Activated T-helper 1 cell treated with Interleukin-2 at 50 U/mL for 16 hours (primary cell): ENCODE measurements at regions not wholly inside any gene's neighbourhood (a gene's known extent, or its start where the extent isn't known, plus 50 kb on each side); places are given as distances from the start of the nearest gene placed in this dataset.

Experiments
- DNase-seq: peaks from one replicate; pipeline ENCODE4 v3.0.0-alpha.2; 2020; ENCODE audit warnings: low read depth

DNA sequence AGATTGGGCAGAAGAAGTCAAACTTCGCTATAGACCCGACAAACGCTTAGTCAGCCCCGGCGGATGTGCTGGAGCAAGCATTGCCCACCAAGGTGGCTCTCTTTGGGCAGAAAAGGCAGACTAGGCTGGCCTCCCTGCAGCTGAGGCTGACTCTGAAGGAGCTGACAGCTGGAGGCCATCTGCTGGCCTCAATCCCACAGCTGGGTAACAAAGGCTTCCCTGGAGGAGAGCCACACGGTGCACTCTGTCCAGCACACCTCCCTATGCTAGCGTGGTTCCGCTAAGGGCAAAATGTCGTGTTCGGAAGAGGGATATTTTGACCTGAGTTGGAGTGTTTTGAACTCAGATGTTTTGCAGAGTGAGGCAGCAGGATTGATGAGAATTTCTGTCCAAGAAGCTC lies 103.5 kb upstream of the PTCH1 start:
- no peak for DNase-seq

DNA sequence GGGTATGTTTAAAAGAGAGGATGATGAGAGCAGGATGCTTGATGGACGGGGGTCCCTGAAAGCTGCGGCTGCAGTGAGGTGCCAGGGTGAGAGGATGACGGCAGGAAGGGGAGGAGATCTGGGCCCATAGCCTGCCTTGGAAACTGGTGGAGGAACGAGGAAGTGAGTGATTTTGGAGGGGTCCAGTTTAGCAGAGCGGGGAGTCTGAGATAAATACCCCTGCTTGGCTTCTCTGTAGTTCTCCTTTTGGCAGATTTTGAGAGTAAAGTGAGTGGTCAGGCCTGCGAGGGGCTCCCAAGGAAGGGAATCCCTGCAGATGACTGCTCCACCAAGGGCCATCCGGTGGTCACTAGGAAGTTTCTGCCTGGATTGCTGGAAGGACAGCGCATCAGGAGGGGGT lies 98.5 kb upstream of the PTCH1 start:
- DNase-seq: no peak

GRCh38 chr9:95613670-95614069 lies 96.9 kb upstream of the PTCH1 start:
- DNase-seq: no peak

DNA sequence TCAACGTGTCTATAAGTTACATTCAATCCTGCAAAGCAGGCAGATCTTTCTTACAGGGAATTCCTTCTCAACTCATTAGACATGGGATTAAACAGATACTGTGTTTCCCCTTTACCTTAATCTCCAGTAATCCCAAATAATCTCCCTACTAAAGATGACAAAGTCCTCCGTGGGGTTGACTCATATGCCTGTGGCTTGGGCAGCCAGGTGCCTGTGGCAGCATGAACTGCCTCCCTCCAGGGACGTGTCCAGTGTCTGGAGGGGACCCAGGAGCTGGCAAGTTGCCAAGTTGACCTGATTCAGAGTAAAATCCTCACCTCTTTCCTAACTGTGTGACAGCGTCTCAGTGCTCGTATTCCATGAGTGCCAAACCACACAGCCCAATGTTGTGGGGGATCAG lies 94.6 kb upstream of the PTCH1 start:
- DNase-seq: no peak

DNA sequence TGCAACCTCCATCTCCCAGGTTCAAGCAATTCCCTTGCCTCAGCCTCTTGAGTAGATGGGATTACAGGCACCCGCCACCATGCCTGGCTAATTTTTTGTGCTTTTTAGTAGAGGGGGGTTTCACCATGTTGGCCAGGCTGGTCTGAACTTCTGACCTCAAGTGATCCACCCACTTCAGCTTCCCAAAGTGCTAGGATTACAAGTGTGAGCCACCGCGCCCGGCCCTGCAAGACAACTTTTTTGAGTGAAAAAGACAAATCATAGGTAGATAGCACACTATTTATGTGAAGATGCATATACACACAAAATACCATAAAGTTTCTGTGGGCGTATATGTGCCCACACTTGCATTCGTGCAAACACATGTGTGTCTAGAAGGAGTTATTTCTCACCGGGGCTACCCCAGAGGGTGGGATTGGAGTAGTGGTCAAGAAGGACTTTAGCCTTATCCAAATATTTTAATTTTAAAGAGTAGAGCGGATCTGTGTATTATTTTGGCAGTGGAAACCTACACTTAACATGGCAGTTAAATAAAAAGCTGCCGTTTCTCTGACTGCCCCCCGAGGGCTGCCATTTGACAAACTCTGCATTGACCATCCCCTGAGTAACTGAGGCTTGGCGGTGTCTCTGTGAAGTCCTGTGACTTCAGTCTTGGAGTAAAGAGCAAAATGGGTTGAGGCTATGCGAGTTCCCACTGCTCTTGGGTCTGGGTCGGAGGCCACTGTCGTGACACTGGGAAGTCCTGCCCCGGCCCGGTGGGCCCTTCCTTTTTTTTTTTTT lies 93.4 kb upstream of the PTCH1 start:
- DNase-seq: no peak

GRCh38 chr9:95609426-95609825 lies 92.7 kb upstream of the PTCH1 start:
- DNase-seq: no peak

GRCh38 chr9:95608341-95608740 lies 91.6 kb upstream of the PTCH1 start:
- no peak for DNase-seq

- DNase-seq: no peak
These were observed 90.7 kb upstream of the PTCH1 start for GRCh38 chr9:95607507-95607906.

- no peak for DNase-seq
These were observed 89.9 kb upstream of the PTCH1 start for GRCh38 chr9:95606489-95607350.

DNA sequence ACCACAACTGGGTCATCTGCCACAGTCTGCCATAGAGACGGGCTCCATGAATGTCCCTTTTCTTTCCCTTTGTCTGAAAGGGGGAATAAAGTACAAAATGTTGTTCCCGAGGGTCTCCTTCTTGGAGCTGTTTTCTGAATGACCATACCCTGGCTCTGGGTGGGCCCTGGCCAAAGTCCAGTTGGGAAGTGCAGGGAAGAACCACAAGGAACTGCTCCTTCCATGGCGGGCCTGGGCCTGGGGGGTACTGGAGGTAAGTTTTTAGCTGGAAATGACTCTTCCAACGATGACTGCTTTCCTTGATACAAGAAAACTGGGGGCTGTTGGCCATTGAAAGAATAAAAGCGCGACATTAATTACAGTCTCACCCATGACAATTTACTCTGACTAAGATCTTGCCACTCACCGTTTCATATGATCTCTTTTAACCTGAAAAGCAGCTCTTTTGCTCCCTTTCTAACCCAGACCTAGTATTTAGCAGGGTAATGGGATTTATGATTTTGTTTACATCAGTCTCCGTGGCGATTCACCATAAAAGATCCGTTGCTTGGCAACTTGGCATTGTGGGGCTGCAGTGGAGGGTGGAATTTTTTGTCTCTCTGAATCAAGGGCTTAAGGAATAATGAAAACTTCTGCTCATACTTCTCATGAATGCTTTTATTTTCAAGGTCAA lies 89.2 kb upstream of the PTCH1 start:
- DNase-seq: no peak

- DNase-seq: no peak
These were observed 88.3 kb upstream of the PTCH1 start for GRCh38 chr9:95605101-95605500.

DNA sequence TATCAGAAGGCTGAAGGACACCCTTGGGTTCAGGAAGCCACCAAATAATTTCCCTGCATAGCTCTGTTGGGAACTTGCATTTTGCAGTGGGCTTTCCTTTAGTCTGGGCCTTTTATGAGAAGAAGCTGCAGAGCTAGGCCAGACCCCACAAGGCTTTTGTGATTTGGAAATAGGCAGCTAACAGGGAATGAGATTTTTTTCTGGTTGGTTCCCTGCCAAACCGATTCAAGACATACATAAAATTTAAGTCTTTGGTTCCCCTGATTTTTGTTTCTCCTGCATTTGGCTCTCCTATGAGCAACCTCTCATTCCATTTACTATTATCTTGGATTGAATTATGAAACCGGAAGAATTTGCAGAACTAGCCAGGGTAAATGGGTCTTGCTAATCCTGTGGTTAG lies 81.5 kb upstream of the PTCH1 start:
- DNase-seq: no peak

GRCh38 chr9:95595721-95596295 lies 79.0 kb upstream of the PTCH1 start:
- no peak for DNase-seq

- DNase-seq: no peak
These were observed 76.2 kb upstream of the PTCH1 start for GRCh38 chr9:95592931-95593330.

DNA sequence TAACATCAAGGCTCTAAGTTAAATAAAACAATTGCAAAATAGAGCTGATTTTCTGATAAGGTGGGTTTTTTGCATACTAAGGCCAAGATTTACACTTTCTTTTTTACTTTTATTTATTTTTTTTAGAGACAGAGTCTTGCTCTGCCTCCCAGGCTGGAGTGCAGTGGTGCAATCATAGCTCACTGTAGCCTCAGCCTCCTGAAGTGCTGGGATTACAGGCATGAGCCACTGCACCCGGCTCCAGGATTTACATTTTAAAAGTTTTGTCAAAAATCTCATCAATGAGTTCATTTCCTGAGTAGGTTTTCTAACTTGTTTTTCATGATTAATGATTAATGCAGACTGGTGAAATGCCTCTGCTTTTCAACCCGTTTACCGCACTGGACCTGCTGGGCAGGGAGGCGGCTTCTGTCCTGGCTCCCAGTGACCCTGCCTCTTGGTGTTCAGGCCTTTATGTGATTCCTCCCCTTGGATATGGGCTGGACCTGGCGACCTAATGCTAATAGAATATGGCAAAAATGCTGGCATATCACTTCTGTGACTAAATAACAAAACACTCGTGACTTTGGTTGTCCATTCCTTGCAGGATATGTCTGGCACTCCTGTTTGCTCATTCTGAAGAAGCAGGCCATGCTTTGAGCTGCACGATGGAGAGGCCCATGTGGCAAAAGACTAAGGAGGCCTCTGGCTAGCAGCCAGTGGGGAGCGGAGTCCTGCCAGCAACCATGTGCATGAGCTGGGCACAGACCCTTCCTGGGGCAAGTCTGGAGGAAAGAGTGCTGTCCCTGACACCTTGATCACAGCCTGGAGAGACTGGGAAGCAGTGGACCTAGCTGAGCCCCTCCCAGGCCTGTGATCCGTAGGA lies 72.2 kb upstream of the PTCH1 start:
- no peak for DNase-seq

DNA sequence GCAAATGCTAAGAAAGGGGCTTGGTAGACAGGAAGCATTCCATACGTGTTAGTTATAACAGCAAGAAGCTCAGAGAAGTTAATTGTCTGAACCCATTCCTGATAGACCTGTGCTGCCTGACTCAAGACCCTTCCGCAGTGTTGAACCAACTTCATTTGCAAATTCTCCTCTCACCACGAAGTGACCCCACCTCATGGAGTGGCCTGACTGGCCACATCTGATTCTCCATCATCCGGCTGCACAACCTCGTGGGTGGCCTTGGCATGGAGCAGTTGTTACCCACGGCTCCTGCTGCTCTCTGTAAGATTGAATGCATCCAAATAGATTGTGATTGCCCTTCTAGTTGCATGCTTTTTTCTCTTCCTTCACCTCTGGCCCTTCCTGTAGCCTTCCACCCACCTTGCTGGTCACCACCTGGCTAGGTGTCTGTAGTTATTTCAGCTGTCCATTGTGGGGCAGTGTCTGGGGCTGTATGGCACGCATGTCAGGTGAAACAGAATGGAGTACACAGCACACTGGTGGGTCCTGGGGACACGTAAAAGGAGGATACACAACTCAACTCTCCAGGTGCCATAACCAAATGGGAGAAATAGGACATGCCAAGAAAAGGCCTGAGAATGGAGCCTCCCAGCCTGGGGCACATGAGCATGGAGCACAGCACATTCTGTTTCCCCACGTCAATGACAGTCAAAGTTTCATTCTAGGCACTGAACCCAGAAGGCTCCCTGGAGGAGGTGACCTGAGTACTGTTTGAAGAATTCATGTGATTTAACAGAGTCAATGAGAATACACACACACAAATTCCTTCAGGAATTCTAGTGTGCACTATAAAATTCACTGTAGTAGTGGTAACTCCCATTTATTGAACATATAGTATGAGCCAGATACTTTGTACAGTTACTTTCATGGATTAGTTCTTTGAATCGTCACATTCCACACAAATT lies 70.5 kb upstream of the PTCH1 start:
- no peak for DNase-seq

GRCh38 chr9:95586326-95586725 lies 69.6 kb upstream of the PTCH1 start:
- DNase-seq: no peak

DNA sequence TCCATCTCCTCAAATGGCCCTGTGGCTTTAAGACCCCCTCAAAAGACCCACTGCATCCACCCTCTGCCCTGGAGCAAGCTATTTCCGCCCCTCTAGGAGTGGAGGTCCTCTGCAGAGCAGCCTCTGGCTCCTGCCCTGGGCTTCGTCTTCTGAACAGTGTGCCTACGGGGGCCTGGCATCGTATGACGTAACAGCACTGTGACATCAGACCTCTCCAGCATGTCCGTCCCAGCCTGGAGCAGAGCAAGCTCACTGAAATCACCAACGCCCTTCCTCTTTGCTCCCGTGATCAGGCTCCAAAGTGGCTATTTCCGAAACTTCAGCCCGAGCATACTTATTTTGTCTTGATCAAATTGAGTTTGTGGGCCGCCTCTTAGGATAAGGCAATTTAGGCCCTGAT lies 69.1 kb upstream of the PTCH1 start:
- DNase-seq: no peak

- DNase-seq: no peak
These were observed 67.4 kb upstream of the PTCH1 start for GRCh38 chr9:95584176-95584575.

- DNase-seq: no peak
These were observed 65.1 kb upstream of the PTCH1 start for GRCh38 chr9:95581900-95582299.
